GM12891 (cell line): ENCODE measurements at regions not wholly inside any gene's neighbourhood (a gene's known extent, or its start where the extent isn't known, plus 50 kb on each side); places are given as distances from the start of the nearest gene placed in this dataset.

Source experiments
- PAX5 ChIP-seq: IDR thresholded peaks from 2 replicates; pipeline ENCODE4 v1.6.1; 2011; ENCODE audit warnings: low read length, moderate library complexity, mild to moderate bottlenecking; ENCODE audit not compliant: insufficient read depth, severe bottlenecking
- POLR2A ChIP-seq: IDR thresholded peaks from 2 replicates; pipeline ENCODE4 v1.6.1; 2011; ENCODE audit warnings: low read depth, low read length, control low read depth
- POLR2AphosphoS5 ChIP-seq: IDR thresholded peaks from 2 replicates; pipeline ENCODE4 v1.6.1; 2011; ENCODE audit warnings: low read depth, low read length, control low read depth
- POU2F2 ChIP-seq: IDR thresholded peaks from 2 replicates; pipeline ENCODE4 v1.6.1; 2011; ENCODE audit warnings: low read depth, mild to moderate bottlenecking, control low read depth, low read length, moderate library complexity
- SPI1 ChIP-seq: IDR thresholded peaks from 2 replicates; pipeline ENCODE4 v1.6.1; 2011; ENCODE audit warnings: low read depth, low read length, control low read depth
- TAF1 ChIP-seq: IDR thresholded peaks from 2 replicates; pipeline ENCODE4 v1.6.1; 2011; ENCODE audit warnings: low read depth, low read length, control low read depth

- no peak for TF ChIP-seq TAF1
- no peak for TF ChIP-seq POLR2A
- no peak for TF ChIP-seq SPI1
- no peak for TF ChIP-seq POLR2AphosphoS5
- TF ChIP-seq POU2F2: no peak
- TF ChIP-seq PAX5: no peak
Measured at GRCh38 chr9:1327467-1327866, 277.3 kb downstream of the DMRT2 start.
